PC-9 (cell line): ENCODE measurements at regions not wholly inside any gene's neighbourhood (a gene's known extent, or its start where the extent isn't known, plus 50 kb on each side); places are given as distances from the start of the nearest gene placed in this dataset.

Experiments
- BruUV-seq: library from RNA; stranded (reverse); fragments of 400-500 nt; replicated peaks from 2 replicates; lab custom pipeline; 2021; lab: Mats Ljungman, UMichigan
- CTCF ChIA-PET: fragments of 300-600 bp; sonication (Branson Sonifier 250); formaldehyde crosslinking; loops from one replicate; lab custom pipeline; 2022; ENCODE audit warnings: antibody characterized with exemption; lab: Charles Lee
- POLR2A ChIA-PET: fragments of 300-600 bp; sonication (Branson Sonifier 250); formaldehyde crosslinking; loops from one replicate; lab custom pipeline; 2022; ENCODE audit warnings: antibody characterized with exemption; ENCODE audit not compliant: unreplicated experiment; lab: Charles Lee
- DNase-seq, 2 experiments: peaks; one replicate each; pipeline versions ENCODE4 v3.0.0 to v3.0.0-alpha.2; 2015 to 2022; ENCODE audit warnings: mixed read lengths in 1 of 2
- H2AFZ ChIP-seq: fragments of 200-600 bp; sonication (generic); 2 replicates; pipeline ENCODE4 v1.8.1; 2017; ENCODE audit warnings: antibody characterized with exemption
- H3F3A ChIP-seq: fragments of 200-600 bp; sonication (generic); 2 replicates; pipeline ENCODE4 v1.8.1; 2017; ENCODE audit warnings: antibody characterized with exemption, mild to moderate bottlenecking, low read depth; ENCODE audit not compliant: insufficient read depth
- H3K27ac ChIP-seq: fragments of 200-600 bp; sonication (generic); 2 replicates; pipeline ENCODE4 v1.6.1; 2016; ENCODE audit warnings: mixed run types
- H3K27me3 ChIP-seq: fragments of 200-600 bp; sonication (generic); 2 replicates; pipeline ENCODE4 v1.6.1; 2016; ENCODE audit warnings: low read depth, mixed run types; ENCODE audit not compliant: insufficient read depth
- H3K36me3 ChIP-seq: fragments of 200-600 bp; sonication (generic); 2 replicates; pipeline ENCODE4 v1.6.1; 2016; ENCODE audit warnings: low read depth, mixed run types
- H3K4me1 ChIP-seq: fragments of 200-600 bp; sonication (generic); replicated peaks from 2 replicates; pipeline ENCODE4 v1.6.1; 2016; ENCODE audit warnings: mixed run types; ENCODE audit not compliant: insufficient read depth
- H3K4me2 ChIP-seq: fragments of 200-600 bp; sonication (generic); 2 replicates; pipeline ENCODE4 v1.6.1; 2017; ENCODE audit warnings: mixed run types
- H3K4me3 ChIP-seq: fragments of 200-600 bp; sonication (generic); 2 replicates; pipeline ENCODE4 v1.6.1; 2016; ENCODE audit warnings: mixed run types
- H3K79me2 ChIP-seq: fragments of 200-600 bp; sonication (generic); 2 replicates; pipeline ENCODE4 v1.6.1; 2017; ENCODE audit warnings: low read depth, mixed run types
- H3K9me2 ChIP-seq: fragments of 200-600 bp; sonication (generic); 2 replicates; pipeline ENCODE4 v1.8.1; 2017; ENCODE audit warnings: mild to moderate bottlenecking; ENCODE audit not compliant: insufficient read depth
- H3K9me3 ChIP-seq: fragments of 200-600 bp; sonication (generic); 2 replicates; pipeline ENCODE4 v1.8.1; 2016; ENCODE audit warnings: low read depth; ENCODE audit not compliant: insufficient read depth
- H4K20me1 ChIP-seq: fragments of 200-600 bp; sonication (generic); 2 replicates; pipeline ENCODE4 v1.8.1; 2017; ENCODE audit not compliant: insufficient read depth
- CTCF ChIP-seq: fragments of 200-600 bp; sonication (generic); conservative IDR thresholded peaks from 2 replicates; pipeline ENCODE4 v1.6.1; 2017; ENCODE audit warnings: mixed run types, antibody characterized with exemption, mild to moderate bottlenecking, moderate library complexity
- EZH2 ChIP-seq: fragments of 200-600 bp; sonication (generic); IDR thresholded peaks from 2 replicates; pipeline ENCODE4 v1.8.0; 2017; ENCODE audit warnings: antibody characterized with exemption, low read depth
- intact Hi-C: fragments of 100-400 bp; cut with micrococcal nuclease; formaldehyde crosslinking; loops from one replicate; pipeline ENCODE4 v1.10.0; 2022; ENCODE audit not compliant: unreplicated experiment

- H3K79me2 ChIP-seq = no peaks in the 10 kb centered on the region
- no peaks in the 10 kb centered on the region for H3K9me2 ChIP-seq
- no peak for DNase-seq
- peaks cover 64% of the 10 kb centered on the region for H3K4me1 ChIP-seq
- H3K27me3 ChIP-seq = no peaks in the 10 kb centered on the region
- ChIA-PET POLR2A (no interaction called here), CTCF (no interaction called here)
- BruUV-seq = no TSS peak
- peak overlapping the region; percentile 69; the same call in 1 of the 2 replicates for H3K4me2 ChIP-seq
- H3K36me3 ChIP-seq = no peaks in the 10 kb centered on the region
- H4K20me1 ChIP-seq = no peaks in the 10 kb centered on the region
- no peak overlapping the region for H3K27ac ChIP-seq
- H3K4me3 ChIP-seq = no peak overlapping the region
- intact Hi-C loops = no loop called here
- H2AFZ ChIP-seq = no peak overlapping the region
- H3F3A ChIP-seq = peaks cover 51% of the 10 kb centered on the region
- TF ChIP-seq CTCF = no peak
- no peak for TF ChIP-seq EZH2
- no peaks in the 10 kb centered on the region for H3K9me3 ChIP-seq
Measured at GRCh38 chr4:119731778-119732177, 103.2 kb upstream of the PDE5A start.

- peak in 1 of 2 experiments; percentile 55 for DNase-seq
- ChIA-PET POLR2A (no interaction called here), CTCF (no interaction called here)
- no peaks in the 10 kb centered on the region for H3K79me2 ChIP-seq
- no TSS peak for BruUV-seq
- no peak overlapping the region for H3K4me3 ChIP-seq
- H3K9me3 ChIP-seq = no peaks in the 10 kb centered on the region
- peaks cover 61% of the 10 kb centered on the region for H3K4me1 ChIP-seq
- peak overlapping the region; percentile 99; the same call in 1 of the 2 replicates for H3K27ac ChIP-seq
- H3K4me2 ChIP-seq = peak overlapping the region; percentile 69
- H3K27me3 ChIP-seq = no peaks in the 10 kb centered on the region
- intact Hi-C loops = no loop called here
- H2AFZ ChIP-seq = no peak overlapping the region
- TF ChIP-seq CTCF = no peak
- no peak for TF ChIP-seq EZH2
- H3F3A ChIP-seq = peaks cover 51% of the 10 kb centered on the region
- H3K36me3 ChIP-seq = no peaks in the 10 kb centered on the region
- no peaks in the 10 kb centered on the region for H3K9me2 ChIP-seq
- H4K20me1 ChIP-seq = no peaks in the 10 kb centered on the region
Measured at GRCh38 chr4:119731146-119731742, 102.6 kb upstream of the PDE5A start.

GRCh38 chr4:119730671-119730950 lies 102.0 kb upstream of the PDE5A start:
- no peaks in the 10 kb centered on the region for H4K20me1 ChIP-seq
- H3K36me3 ChIP-seq = no peaks in the 10 kb centered on the region
- H3K27ac ChIP-seq = peak overlapping the region; percentile 99
- H3K4me2 ChIP-seq = peak overlapping the region; percentile 69
- intact Hi-C loops = no loop called here
- TF ChIP-seq CTCF (no peak), EZH2 (no peak)
- BruUV-seq = no TSS peak
- H3F3A ChIP-seq = peaks cover 45% of the 10 kb centered on the region
- no peaks in the 10 kb centered on the region for H3K27me3 ChIP-seq
- H3K79me2 ChIP-seq = no peaks in the 10 kb centered on the region
- peaks cover 54% of the 10 kb centered on the region for H3K4me1 ChIP-seq
- no peaks in the 10 kb centered on the region for H3K9me2 ChIP-seq
- POLR2A ChIA-PET = interaction anchor here (0.6 kb wide), 1 partner anchor 522 kb away, joined by 3 read pairs; no protein-coding TSS in a partner anchor
- H2AFZ ChIP-seq = no peak overlapping the region
- CTCF ChIA-PET = no interaction called here
- no peak for DNase-seq
- no peaks in the 10 kb centered on the region for H3K9me3 ChIP-seq
- no peak overlapping the region; the same call in 1 of the 2 replicates for H3K4me3 ChIP-seq
